Gastroesophageal sphincter (tissue), 4 donors: ENCODE measurements at regions not wholly inside any gene's neighbourhood (a gene's known extent, or its start where the extent isn't known, plus 50 kb on each side); places are given as distances from the start of the nearest gene placed in this dataset.

Experiments
- ATAC-seq: fragments of 150-250 bp; one replicate; pipeline ENCODE4 v1.9.1; 2016; ENCODE audit warnings: mild to moderate bottlenecking, moderate library complexity
- H3K27ac ChIP-seq, 4 donors: fragments of 200-600 bp; sonication (generic) in 3 of 4; 1 replicate in 3 of 4; 2 replicates in 1 of 4; pipeline ENCODE4 v1.5.1; 2016 to 2019
- H3K27me3 ChIP-seq: fragments of 200-600 bp; sonication (generic); one replicate; pipeline ENCODE4 v1.5.1; 2019
- H3K36me3 ChIP-seq, 2 donors: fragments of 200-600 bp; sonication (generic); one replicate each; pipeline ENCODE4 v1.5.1; 2019; ENCODE audit warnings: control low read depth in 1 of 2
- H3K4me1 ChIP-seq, 3 donors: fragments of 200-600 bp; sonication (generic); 1 replicate in 2 of 3; 2 replicates in 1 of 3; pipeline ENCODE4 v1.5.1; 2016 to 2019; ENCODE audit warnings: control low read depth in 2 of 3
- H3K4me3 ChIP-seq, 2 donors: fragments of 200-600 bp; sonication (generic); one replicate each; pipeline ENCODE4 v1.5.1; 2019; ENCODE audit warnings: mild to moderate bottlenecking in 1 of 2, moderate library complexity in 1 of 2
- H3K9me3 ChIP-seq, 3 donors: fragments of 200-600 bp; sonication (generic); one replicate each; pipeline ENCODE4 v1.5.1; 2017 to 2019; ENCODE audit warnings: control low read depth in 2 of 3
- EP300 ChIP-seq: sonication (generic); formaldehyde crosslinking; IDR thresholded peaks from one replicate; pipeline ENCODE4 v1.6.1; 2017; ENCODE audit warnings: antibody characterized with exemption, mild to moderate bottlenecking
- POLR2A ChIP-seq, 2 donors: fragments of 450-650 bp; IDR thresholded peaks; one replicate each; pipeline ENCODE4 v1.6.1; 2017; ENCODE audit warnings: antibody characterized with exemption in 2 of 2, mild to moderate bottlenecking in 2 of 2, moderate library complexity in 1 of 2
- POLR2AphosphoS5 ChIP-seq: sonication (generic); formaldehyde crosslinking; IDR thresholded peaks from one replicate; pipeline ENCODE4 v1.6.1; 2017; ENCODE audit warnings: antibody characterized with exemption
- WGBS, 2 donors: methylation state at CpG; one replicate each; pipeline ENCODE4 v1.1.5; 2018; ENCODE audit warnings: low coverage in 1 of 2; 5-methylcytosine and 5-hydroxymethylcytosine counted together
- TF ChIP-seq, protein P1 (sequence below), 4 experiments: fragments of 200-600 bp in 2 of 4; fragments of 450-650 bp in 2 of 4; sonication (generic) in 1 of 4; IDR thresholded peaks; one replicate each; pipeline ENCODE4 v1.5.1; 2017 to 2019; ENCODE audit warnings: antibody characterized with exemption in 4 of 4, mild to moderate bottlenecking in 2 of 4, moderate library complexity in 2 of 4

DNA sequence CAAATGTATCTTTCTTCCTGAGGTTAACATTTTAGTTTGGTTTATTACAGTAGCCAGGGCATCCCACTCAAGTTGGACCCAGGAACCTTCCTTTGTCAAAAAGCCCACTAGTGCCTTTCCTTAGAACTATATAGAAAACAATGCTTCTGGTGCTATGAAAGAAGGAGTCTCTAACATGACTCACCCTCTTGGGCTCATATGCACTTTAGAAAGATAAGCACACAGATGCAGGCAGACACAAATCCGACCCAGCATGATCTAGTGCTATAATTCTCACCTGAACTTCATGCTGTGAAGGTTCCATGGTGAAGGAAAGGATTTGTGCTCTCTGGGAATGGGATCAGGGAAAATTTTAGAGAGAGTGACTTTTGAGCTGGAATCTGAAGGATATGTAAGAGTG lies 289.4 kb downstream of the ANKRD50 start:
- no peak for TF ChIP-seq POLR2A (IDR thresholded peaks at IDR 0.05)
- TF ChIP-seq, protein P1, sequence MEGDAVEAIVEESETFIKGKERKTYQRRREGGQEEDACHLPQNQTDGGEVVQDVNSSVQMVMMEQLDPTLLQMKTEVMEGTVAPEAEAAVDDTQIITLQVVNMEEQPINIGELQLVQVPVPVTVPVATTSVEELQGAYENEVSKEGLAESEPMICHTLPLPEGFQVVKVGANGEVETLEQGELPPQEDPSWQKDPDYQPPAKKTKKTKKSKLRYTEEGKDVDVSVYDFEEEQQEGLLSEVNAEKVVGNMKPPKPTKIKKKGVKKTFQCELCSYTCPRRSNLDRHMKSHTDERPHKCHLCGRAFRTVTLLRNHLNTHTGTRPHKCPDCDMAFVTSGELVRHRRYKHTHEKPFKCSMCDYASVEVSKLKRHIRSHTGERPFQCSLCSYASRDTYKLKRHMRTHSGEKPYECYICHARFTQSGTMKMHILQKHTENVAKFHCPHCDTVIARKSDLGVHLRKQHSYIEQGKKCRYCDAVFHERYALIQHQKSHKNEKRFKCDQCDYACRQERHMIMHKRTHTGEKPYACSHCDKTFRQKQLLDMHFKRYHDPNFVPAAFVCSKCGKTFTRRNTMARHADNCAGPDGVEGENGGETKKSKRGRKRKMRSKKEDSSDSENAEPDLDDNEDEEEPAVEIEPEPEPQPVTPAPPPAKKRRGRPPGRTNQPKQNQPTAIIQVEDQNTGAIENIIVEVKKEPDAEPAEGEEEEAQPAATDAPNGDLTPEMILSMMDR (IDR thresholded peaks at IDR 0.05), result no peak
- TF ChIP-seq EP300, result no peak
- H3K27me3 ChIP-seq, result no peaks in the 10 kb centered on the region
- no peaks in the 10 kb centered on the region for H3K9me3 ChIP-seq
- ATAC-seq, result no peak
- H3K4me3 ChIP-seq, result no peak overlapping the region
- H3K27ac ChIP-seq, result no peak overlapping the region
- no peaks in the 10 kb centered on the region for H3K4me1 ChIP-seq
- no peaks in the 10 kb centered on the region for H3K36me3 ChIP-seq
- 25 to 60% methylated on average over 1 of the region's 1 CpG for WGBS, 2 donors

- WGBS, 2 donors, result 0% methylated on average over 1 of the region's 1 CpG
- TF ChIP-seq, protein P1 (IDR thresholded peaks at IDR 0.05), result no peak
- no peak for TF ChIP-seq POLR2A (IDR thresholded peaks at IDR 0.05)
- TF ChIP-seq EP300, result no peak
- TF ChIP-seq POLR2AphosphoS5, result no peak
- Histone ChIP-seq H3K9me3 (no peaks in the 10 kb centered on the region), H3K4me1 (peaks cover 0 to 6% (median 0%) of the 10 kb centered on the region in 3 donors), H3K27ac (no peak overlapping the region), H3K36me3 (no peaks in the 10 kb centered on the region), H3K4me3 (no peak overlapping the region), H3K27me3 (no peaks in the 10 kb centered on the region)
- ATAC-seq, result no peak
Observed at GRCh38 chr4:124426279-124426678, 286.3 kb downstream of the ANKRD50 start.

GRCh38 chr4:124427095-124427767 lies 285.3 kb downstream of the ANKRD50 start:
- no peaks in the 10 kb centered on the region for H3K27me3 ChIP-seq
- no peak overlapping the region for H3K27ac ChIP-seq
- WGBS, 2 donors, result 73 to 86% methylated on average over 1 of the region's 1 CpG
- no peaks in the 10 kb centered on the region for H3K36me3 ChIP-seq
- H3K4me3 ChIP-seq, result no peak overlapping the region
- H3K4me1 ChIP-seq, result peaks cover 0 to 6% (median 0%) of the 10 kb centered on the region in 3 donors
- no peak for TF ChIP-seq EP300
- TF ChIP-seq POLR2AphosphoS5, result peak; percentile 25
- no peaks in the 10 kb centered on the region for H3K9me3 ChIP-seq
- no peak for ATAC-seq

DNA sequence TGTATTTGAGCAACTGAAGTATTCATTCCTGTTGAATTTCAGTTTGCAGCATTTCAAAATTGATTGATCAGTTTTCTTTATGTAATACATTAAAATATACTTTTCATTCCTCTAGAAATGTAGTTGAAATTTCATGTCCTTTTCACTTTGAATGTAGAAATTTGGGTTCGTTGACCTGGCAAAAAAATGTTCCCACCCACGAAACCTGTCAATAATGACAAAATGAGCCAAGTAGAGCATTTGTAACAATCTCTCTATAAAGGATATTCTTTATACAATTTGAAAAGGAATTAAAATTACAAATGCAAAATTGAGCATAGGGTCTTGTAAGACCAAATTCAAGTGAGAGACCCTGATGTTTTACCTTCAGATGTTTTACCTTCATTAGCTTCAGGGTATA lies 283.9 kb downstream of the ANKRD50 start:
- Histone ChIP-seq H3K9me3 (no peaks in the 10 kb centered on the region), H3K36me3 (no peaks in the 10 kb centered on the region), H3K4me1 (peaks cover 0 to 6% (median 0%) of the 10 kb centered on the region in 3 donors), H3K27ac (no peak overlapping the region), H3K27me3 (no peaks in the 10 kb centered on the region), H3K4me3 (no peak overlapping the region)
- ATAC-seq, result no peak
- 92 to 98% methylated on average over 2 of the region's 2 CpGs for WGBS, 2 donors
- TF ChIP-seq EP300, result no peak
- no peak for TF ChIP-seq POLR2AphosphoS5
- TF ChIP-seq, protein P1 (IDR thresholded peaks at IDR 0.05), result no peak

DNA sequence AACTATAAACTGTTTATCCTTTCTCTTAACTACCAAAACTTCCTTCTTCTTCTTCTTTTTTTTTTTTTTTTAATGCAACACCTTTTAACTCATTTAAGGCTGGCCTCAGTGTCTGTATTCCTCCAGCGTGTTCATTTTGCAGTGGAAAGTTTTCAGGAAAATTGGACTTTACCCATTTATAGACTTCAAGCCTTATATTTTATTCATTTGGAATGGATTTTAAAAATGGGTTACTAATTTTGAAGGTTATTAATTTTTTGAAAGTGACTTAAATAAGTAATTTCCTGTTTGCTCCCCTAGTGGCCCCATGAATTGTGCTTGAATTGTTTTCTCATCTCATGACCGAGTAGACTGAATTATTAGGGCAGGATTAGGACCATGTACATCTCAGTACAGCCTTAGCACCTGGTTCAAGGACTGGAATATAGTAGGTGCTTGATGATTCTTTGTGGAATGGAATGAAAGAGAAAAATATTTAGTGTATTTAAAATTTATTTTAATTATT lies 282.7 kb downstream of the ANKRD50 start:
- 65 to 89% methylated on average over 1 to 2 of the region's 2 CpGs for WGBS, 2 donors
- TF ChIP-seq POLR2AphosphoS5 (no peak), EP300 (no peak), POLR2A (IDR thresholded peaks at IDR 0.05) (no peak)
- TF ChIP-seq, protein P1 (IDR thresholded peaks at IDR 0.05), result no peak
- H3K27me3 ChIP-seq, result no peaks in the 10 kb centered on the region
- no peaks in the 10 kb centered on the region for H3K9me3 ChIP-seq
- no peak overlapping the region for H3K4me3 ChIP-seq
- H3K27ac ChIP-seq, result no peak overlapping the region
- no peak for ATAC-seq
- H3K36me3 ChIP-seq, result no peaks in the 10 kb centered on the region
- peaks cover 0 to 6% (median 0%) of the 10 kb centered on the region in 3 donors for H3K4me1 ChIP-seq
